Activated CD8-positive, alpha-beta T cell treated with anti-CD3 and anti-CD28 coated beads for 36 hours (primary cell): ENCODE measurements at regions not wholly inside any gene's neighbourhood (a gene's known extent, or its start where the extent isn't known, plus 50 kb on each side); places are given as distances from the start of the nearest gene placed in this dataset.

Experiments
- ATAC-seq: fragments of 200-7000 bp; cut with Tn5 transposase; one replicate; pipeline ENCODE4 v1.10.0; 2021; ENCODE audit warnings: mild to moderate bottlenecking, moderate library complexity
- CTCF ChIA-PET: fragments of 350-600 bp; sonication (Branson Sonifier 250); formaldehyde crosslinking; loops from one replicate; lab custom pipeline; 2021; ENCODE audit warnings: antibody characterized with exemption; lab: Charles Lee
- POLR2A ChIA-PET: fragments of 350-600 bp; sonication (Branson Sonifier 250); formaldehyde crosslinking; loops from one replicate; lab custom pipeline; 2021; ENCODE audit warnings: antibody characterized with exemption; lab: Charles Lee
- DNase-seq: peaks from one replicate; pipeline ENCODE4 v3.0.0-alpha.2; 2020
- H3K27ac Mint-ChIP-seq: one replicate; pipeline ENCODE4 v1.8.0; 2021; ENCODE audit warnings: mild to moderate bottlenecking, mixed read lengths
- H3K27me3 Mint-ChIP-seq: one replicate; pipeline ENCODE4 v1.8.0; 2021; ENCODE audit warnings: mixed read lengths
- H3K36me3 Mint-ChIP-seq: one replicate; pipeline ENCODE4 v1.8.0; 2021; ENCODE audit warnings: low read depth, mixed read lengths
- H3K4me1 Mint-ChIP-seq: one replicate; pipeline ENCODE4 v1.8.0; 2021; ENCODE audit warnings: low read depth, mixed read lengths
- H3K4me3 Mint-ChIP-seq: one replicate; pipeline ENCODE4 v1.8.0; 2021; ENCODE audit warnings: mild to moderate bottlenecking, moderate library complexity, mixed read lengths
- H3K9me3 Mint-ChIP-seq: one replicate; pipeline ENCODE4 v1.8.0; 2021; ENCODE audit warnings: mixed read lengths
- CTCF ChIP-seq: fragments of 200-600 bp; IDR thresholded peaks from one replicate; pipeline ENCODE4 v1.8.0; 2022; ENCODE audit warnings: antibody characterized with exemption, mild to moderate bottlenecking
- intact Hi-C: fragments of 100-400 bp; cut with micrococcal nuclease; formaldehyde crosslinking; loops from one replicate; pipeline ENCODE4 v1.10.0; 2022

GRCh38 chr10:78898341-78899097, 170.2 kb upstream of the ZMIZ1 start:
- Mint-ChIP-seq H3K27me3 (no peaks in the 10 kb centered on the region), H3K36me3 (no peaks in the 10 kb centered on the region), H3K27ac (no peak overlapping the region), H3K9me3 (peaks cover 2% of the 10 kb centered on the region), H3K4me1 (no peaks in the 10 kb centered on the region), H3K4me3 (no peak overlapping the region)
- DNase-seq (no peak), ATAC-seq (no peak)
- intact Hi-C loops, result no loop called here
- CTCF ChIA-PET, result no interaction called here
- POLR2A ChIA-PET, result no interaction called here
- TF ChIP-seq CTCF, result no peak

GRCh38 chr10:78899098-78899754, 169.5 kb upstream of the ZMIZ1 start:
- Mint-ChIP-seq H3K27ac (no peak overlapping the region), H3K27me3 (no peaks in the 10 kb centered on the region), H3K36me3 (no peaks in the 10 kb centered on the region), H3K4me3 (no peak overlapping the region), H3K9me3 (peaks cover 2% of the 10 kb centered on the region), H3K4me1 (no peaks in the 10 kb centered on the region)
- intact Hi-C loops, result no loop called here
- no peak for TF ChIP-seq CTCF
- no peak for ATAC-seq
- ChIA-PET POLR2A (no interaction called here), CTCF (no interaction called here)
- DNase-seq, result no peak

DNA sequence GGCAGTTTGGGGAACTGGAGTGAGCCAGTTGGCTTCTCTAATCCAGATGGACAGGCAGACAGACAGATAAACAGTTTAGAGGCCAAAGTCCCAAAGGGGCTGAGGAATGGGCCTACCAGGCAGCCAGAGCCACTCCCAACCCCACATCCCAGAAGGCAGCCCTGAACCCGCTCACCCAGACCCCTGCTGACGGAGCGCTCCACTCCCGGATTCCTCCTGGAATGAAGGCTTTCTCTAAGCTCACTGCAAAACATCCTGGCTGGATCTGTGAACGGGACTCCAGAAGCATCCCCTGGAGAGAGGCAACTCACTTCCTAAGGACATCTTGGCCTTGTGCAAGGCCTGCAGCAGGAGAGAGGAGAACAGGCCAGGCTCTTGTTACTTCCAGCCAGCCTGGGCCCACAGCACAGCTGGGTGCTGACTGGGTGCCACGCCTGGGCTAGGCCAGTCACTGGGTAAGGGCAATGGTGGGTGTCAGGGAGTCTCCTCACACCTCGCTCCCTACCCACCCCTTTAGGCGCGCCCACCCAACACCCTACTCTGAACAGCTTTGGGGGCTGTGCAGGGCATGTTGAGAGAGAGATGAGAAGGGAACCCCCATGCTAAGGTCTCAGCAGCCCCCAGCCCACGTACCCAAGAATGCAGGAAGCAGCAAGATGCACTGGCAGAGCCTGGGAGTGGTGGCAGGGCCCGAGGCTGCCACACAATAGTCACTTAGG, 168.6 kb upstream of the ZMIZ1 start:
- ChIA-PET POLR2A (no interaction called here), CTCF (no interaction called here)
- DNase-seq (no peak), ATAC-seq (no peak)
- H3K4me1 Mint-ChIP-seq, result no peaks in the 10 kb centered on the region
- no peak for TF ChIP-seq CTCF
- peaks cover 2% of the 10 kb centered on the region for H3K9me3 Mint-ChIP-seq
- no peaks in the 10 kb centered on the region for H3K36me3 Mint-ChIP-seq
- intact Hi-C loops, result no loop called here
- no peak overlapping the region for H3K27ac Mint-ChIP-seq
- no peaks in the 10 kb centered on the region for H3K27me3 Mint-ChIP-seq
- H3K4me3 Mint-ChIP-seq, result no peak overlapping the region

DNA sequence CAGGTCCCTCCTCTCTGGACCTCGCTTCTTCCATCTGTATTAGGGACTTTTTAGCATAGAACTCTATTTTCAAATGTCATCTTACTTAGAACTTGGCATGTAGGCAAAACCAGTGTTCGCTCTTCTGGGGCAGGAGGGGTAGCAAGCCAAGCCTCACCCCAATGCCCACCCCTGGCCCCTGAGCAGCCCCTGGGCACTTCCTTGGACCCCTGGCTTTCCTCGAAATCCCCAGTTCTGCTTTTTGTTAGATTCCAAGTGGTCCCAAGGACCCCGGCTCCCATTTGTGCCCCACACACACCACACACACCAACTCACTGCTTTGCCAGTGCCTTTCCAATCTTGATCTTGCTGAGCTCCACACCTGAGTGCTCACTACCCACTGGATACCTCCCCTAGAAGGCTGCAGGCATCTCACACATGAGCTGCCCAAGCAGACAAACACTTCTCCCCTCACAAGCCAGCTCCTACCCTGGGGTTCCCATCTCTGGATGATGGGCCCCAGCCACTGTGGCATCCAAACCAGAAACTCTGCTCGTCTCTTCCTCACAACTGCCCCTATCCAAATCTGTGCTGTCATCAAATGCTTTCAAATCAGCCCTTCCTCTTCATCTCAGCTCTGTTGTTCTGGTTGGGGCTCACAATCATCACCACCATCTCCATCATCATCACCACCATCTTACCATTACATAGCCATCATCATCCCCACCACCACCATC, 167.9 kb upstream of the ZMIZ1 start:
- POLR2A ChIA-PET, result no interaction called here
- intact Hi-C loops, result no loop called here
- Mint-ChIP-seq H3K27me3 (no peaks in the 10 kb centered on the region), H3K4me3 (no peak overlapping the region), H3K9me3 (peaks cover 2% of the 10 kb centered on the region), H3K36me3 (no peaks in the 10 kb centered on the region), H3K27ac (no peak overlapping the region), H3K4me1 (no peaks in the 10 kb centered on the region)
- no peak for DNase-seq
- no peak for TF ChIP-seq CTCF
- no peak for ATAC-seq
- CTCF ChIA-PET, result no interaction called here
